Neural cell (in vitro differentiated cells): ENCODE measurements at regions not wholly inside any gene's neighbourhood (a gene's known extent, or its start where the extent isn't known, plus 50 kb on each side); places are given as distances from the start of the nearest gene placed in this dataset.
A peak's percentile ranks its signal among the peaks of the same experiment; 100 is the strongest.

Experiments used
- CTCF ChIP-seq: fragments of 450-650 bp; IDR thresholded peaks from 2 replicates; pipeline ENCODE4 v1.5.1; 2014; ENCODE audit warnings: antibody characterized with exemption, mild to moderate bottlenecking, moderate library complexity; ENCODE audit not compliant: poor library complexity, severe bottlenecking
- EP300 ChIP-seq: fragments of 450-650 bp; conservative IDR thresholded peaks from 2 replicates; pipeline ENCODE4 v1.6.1; 2014; ENCODE audit warnings: antibody characterized with exemption, mild to moderate bottlenecking, moderate library complexity; ENCODE audit not compliant: poor library complexity, severe bottlenecking
- EZH2 ChIP-seq: fragments of 200-600, 300-800 bp; shearing (Covaris generic), sonication (generic); IDR thresholded peaks from 2 replicates; pipeline ENCODE4 v1.6.1; 2014; ENCODE audit warnings: antibody characterized with exemption, low read length, borderline replicate concordance, mild to moderate bottlenecking; ENCODE audit not compliant: insufficient read depth, poor library complexity, severe bottlenecking
- POLR2AphosphoS5 ChIP-seq: IDR thresholded peaks from 2 replicates; pipeline ENCODE4 v1.6.1; 2012

DNA sequence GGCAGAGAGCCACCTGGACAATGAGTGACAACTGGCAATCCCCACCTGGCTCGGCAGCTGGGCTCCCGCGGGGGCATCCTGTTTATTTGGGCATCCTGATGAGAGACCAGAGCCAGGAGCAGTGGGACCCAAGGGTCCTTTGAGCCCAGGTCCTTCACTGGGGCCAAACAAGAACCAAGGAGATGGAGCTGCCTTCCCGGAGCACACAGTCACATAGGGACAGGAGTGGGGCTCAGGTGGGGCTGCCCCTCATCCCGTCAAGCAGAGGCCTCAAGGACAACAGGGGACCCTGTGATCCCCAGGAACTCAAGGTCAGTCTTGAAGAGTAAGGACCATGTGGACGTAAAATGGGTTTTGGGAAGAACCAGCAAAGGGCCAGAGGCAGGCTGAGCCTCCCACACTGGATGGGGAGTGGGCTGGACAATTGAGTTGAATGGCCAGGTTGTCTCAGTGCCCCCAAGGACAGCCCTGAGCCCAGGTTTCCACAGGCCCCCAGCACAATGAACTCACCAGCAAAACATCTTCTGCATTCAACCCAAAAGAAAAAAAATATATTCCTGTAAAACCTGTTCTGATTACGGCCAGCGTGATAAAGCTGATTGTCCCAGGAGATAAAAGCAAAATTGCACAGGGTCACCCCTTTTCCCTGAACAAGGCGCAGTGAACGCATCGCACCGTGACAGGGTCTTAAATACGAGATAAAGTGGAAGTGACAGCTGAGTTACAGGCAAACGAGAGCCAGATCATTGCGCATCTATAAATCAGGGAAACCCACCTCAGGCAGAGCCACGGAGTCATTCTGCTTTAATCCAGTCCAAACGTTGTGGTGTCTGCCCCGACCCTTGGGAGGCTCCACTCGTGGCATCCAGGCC lies 86.2 kb downstream of the ANKRD60 start:
- no peak for TF ChIP-seq EP300
- no peak for TF ChIP-seq CTCF
- TF ChIP-seq EZH2 = no peak
- peak; percentile 12 for TF ChIP-seq POLR2AphosphoS5
